GM23338 (cell line): ENCODE measurements at regions not wholly inside any gene's neighbourhood (a gene's known extent, or its start where the extent isn't known, plus 50 kb on each side); places are given as distances from the start of the nearest gene placed in this dataset.

Experiments
- CREB1 ChIP-seq: fragments of 250-450 bp; sonication (Bioruptor Pico); IDR thresholded peaks from 2 replicates; pipeline ENCODE4 v1.5.0; 2020; ENCODE audit warnings: low read depth, mild to moderate bottlenecking, moderate library complexity
- CTCF ChIP-seq, 2 experiments: fragments of 200-600 bp in 1 of 2; sonication (generic) in 1 of 2; conservative IDR thresholded peaks; 2 replicates each; pipeline versions ENCODE4 v1.5.1 to v1.6.1; 2016 to 2017; ENCODE audit warnings: antibody characterized with exemption in 2 of 2, low read depth in 2 of 2, mild to moderate bottlenecking in 2 of 2, moderate library complexity in 1 of 2
- EZH2 ChIP-seq: fragments of 200-600 bp; sonication (generic); IDR thresholded peaks from one replicate; pipeline ENCODE4 v1.8.0; 2017; ENCODE audit warnings: antibody characterized with exemption, mild to moderate bottlenecking, low read depth; ENCODE audit not compliant: unreplicated experiment
- EZH2phosphoT487 ChIP-seq: fragments of 200-600 bp; sonication (generic); IDR thresholded peaks from one replicate; pipeline ENCODE4 v1.8.1; 2018; ENCODE audit warnings: antibody characterized with exemption; ENCODE audit not compliant: unreplicated experiment
- JUNB ChIP-seq: IDR thresholded peaks from one replicate; pipeline ENCODE4 v1.6.1; 2016; ENCODE audit warnings: antibody characterized with exemption; ENCODE audit not compliant: unreplicated experiment
- NANOG ChIP-seq: IDR thresholded peaks from 2 replicates; pipeline ENCODE4 v1.6.1; 2016; ENCODE audit warnings: antibody characterized with exemption, borderline replicate concordance
- POLR2AphosphoS5 ChIP-seq: IDR thresholded peaks from 2 replicates; pipeline ENCODE4 v1.6.1; 2016; ENCODE audit warnings: antibody characterized with exemption, low read depth
- ZNF114 ChIP-seq: fragments of 250-450 bp; sonication (Bioruptor Pico); IDR thresholded peaks from 2 replicates; pipeline ENCODE4 v1.5.0; 2020; ENCODE audit warnings: mild to moderate bottlenecking, moderate library complexity
- ZNF331 ChIP-seq: fragments of 250-450 bp; sonication (Bioruptor Pico); IDR thresholded peaks from 2 replicates; pipeline ENCODE4 v1.5.0; 2020; ENCODE audit warnings: low read depth, mild to moderate bottlenecking, moderate library complexity
- TF ChIP-seq, protein P1 (sequence below): IDR thresholded peaks from one replicate; pipeline ENCODE4 v1.6.1; 2018; ENCODE audit warnings: antibody characterized with exemption; ENCODE audit not compliant: unreplicated experiment
- TF ChIP-seq, protein P2 (sequence below): IDR thresholded peaks from 2 replicates; pipeline ENCODE4 v1.6.1; 2016; ENCODE audit warnings: antibody characterized with exemption

DNA sequence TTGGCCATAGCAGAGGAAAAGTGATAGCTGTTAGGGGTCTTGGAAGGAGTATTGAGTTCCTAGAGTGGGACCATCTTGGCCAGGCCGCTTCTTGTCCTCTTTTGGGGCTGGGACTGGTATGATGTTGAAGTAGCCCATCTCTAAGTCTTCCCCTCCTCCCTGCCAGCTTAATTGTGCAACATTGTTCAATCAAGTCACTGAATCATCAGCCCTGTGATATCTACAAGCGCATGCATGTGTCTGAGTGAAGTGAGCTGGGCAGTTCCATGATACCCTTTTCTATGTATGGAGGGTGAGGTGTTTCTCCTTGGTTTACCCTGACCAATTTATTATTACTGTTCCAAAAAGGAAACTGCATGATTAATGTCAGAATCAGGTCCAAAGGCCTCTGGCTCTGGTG is 112.2 kb downstream of the C9orf152 start:
- no peak for TF ChIP-seq CTCF (conservative IDR thresholded peaks at IDR 0.05; ENCODE audit: low read depth in 2 of 2)
- TF ChIP-seq EZH2: no peak
- TF ChIP-seq ZNF114 (CRISPR knock-in tag): no peak
- TF ChIP-seq, protein P1, sequence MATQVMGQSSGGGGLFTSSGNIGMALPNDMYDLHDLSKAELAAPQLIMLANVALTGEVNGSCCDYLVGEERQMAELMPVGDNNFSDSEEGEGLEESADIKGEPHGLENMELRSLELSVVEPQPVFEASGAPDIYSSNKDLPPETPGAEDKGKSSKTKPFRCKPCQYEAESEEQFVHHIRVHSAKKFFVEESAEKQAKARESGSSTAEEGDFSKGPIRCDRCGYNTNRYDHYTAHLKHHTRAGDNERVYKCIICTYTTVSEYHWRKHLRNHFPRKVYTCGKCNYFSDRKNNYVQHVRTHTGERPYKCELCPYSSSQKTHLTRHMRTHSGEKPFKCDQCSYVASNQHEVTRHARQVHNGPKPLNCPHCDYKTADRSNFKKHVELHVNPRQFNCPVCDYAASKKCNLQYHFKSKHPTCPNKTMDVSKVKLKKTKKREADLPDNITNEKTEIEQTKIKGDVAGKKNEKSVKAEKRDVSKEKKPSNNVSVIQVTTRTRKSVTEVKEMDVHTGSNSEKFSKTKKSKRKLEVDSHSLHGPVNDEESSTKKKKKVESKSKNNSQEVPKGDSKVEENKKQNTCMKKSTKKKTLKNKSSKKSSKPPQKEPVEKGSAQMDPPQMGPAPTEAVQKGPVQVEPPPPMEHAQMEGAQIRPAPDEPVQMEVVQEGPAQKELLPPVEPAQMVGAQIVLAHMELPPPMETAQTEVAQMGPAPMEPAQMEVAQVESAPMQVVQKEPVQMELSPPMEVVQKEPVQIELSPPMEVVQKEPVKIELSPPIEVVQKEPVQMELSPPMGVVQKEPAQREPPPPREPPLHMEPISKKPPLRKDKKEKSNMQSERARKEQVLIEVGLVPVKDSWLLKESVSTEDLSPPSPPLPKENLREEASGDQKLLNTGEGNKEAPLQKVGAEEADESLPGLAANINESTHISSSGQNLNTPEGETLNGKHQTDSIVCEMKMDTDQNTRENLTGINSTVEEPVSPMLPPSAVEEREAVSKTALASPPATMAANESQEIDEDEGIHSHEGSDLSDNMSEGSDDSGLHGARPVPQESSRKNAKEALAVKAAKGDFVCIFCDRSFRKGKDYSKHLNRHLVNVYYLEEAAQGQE: no peak
- TF ChIP-seq JUNB: no peak
- no peak for TF ChIP-seq POLR2AphosphoS5
- no peak for TF ChIP-seq ZNF331
- TF ChIP-seq NANOG: no peak
- TF ChIP-seq, protein P2, sequence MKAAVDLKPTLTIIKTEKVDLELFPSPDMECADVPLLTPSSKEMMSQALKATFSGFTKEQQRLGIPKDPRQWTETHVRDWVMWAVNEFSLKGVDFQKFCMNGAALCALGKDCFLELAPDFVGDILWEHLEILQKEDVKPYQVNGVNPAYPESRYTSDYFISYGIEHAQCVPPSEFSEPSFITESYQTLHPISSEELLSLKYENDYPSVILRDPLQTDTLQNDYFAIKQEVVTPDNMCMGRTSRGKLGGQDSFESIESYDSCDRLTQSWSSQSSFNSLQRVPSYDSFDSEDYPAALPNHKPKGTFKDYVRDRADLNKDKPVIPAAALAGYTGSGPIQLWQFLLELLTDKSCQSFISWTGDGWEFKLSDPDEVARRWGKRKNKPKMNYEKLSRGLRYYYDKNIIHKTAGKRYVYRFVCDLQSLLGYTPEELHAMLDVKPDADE: no peak
- TF ChIP-seq EZH2phosphoT487: no peak
- TF ChIP-seq CREB1 (CRISPR knock-in tag): no peak
